ENCODE measurements at regions not wholly inside any gene's neighbourhood (a gene's known extent, or its start where the extent isn't known, plus 50 kb on each side); places are given as distances from the start of the nearest gene placed in this dataset.

DNA sequence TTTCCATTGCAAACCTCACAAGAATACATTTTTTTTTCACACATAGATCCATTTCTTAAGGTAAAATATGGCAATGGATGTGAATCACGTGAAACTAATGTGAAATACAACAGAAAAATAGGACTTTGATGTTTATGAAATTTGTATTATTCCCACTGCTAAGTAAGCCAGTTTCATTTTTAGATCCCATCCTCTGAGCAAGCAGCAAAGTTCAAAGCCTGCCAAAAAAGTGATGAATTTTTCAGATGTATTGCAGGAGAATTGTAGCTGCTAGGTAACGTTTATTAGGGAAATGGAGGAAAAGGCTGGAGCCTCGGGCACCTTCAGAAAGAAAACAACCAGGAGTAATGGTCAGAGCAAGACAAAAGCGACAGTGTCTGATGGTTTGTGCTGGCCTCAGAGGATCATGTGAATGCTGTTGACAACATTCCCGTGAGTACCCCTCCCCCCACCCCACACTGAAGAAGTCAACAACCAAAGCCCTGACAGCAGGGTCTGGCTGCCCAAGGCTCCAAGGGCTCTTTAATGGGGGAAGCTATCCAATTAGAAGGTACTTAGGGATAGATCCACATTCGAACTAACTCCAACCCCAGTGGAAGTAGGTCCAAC, 95.5 kb downstream of the OXGR1 start:
- H3K36me3 ChIP-seq (ENCODE audit: control insufficient read depth in 3 of 3, insufficient read depth in 2 of 3, low read depth in 1 of 3, low read length in 3 of 3) = no peaks in the 10 kb centered on the region
- no peak overlapping the region for H3K4me3 ChIP-seq (ENCODE audit: low read depth in 1 of 3, low read length in 3 of 3)
- DNase-seq (no peak), FAIRE-seq (no peak)
- no peak overlapping the region for H3K27ac ChIP-seq (ENCODE audit: low read depth in 1 of 3, low read length in 2 of 3)
- peaks cover 0 to 5% of the 10 kb centered on the region in 2 donors for H3K9me3 ChIP-seq (ENCODE audit: control insufficient read depth in 2 of 2, insufficient read depth in 1 of 2, low read depth in 1 of 2, low read length in 1 of 2)
- H3K4me1 ChIP-seq (ENCODE audit: control insufficient read depth in 3 of 3, insufficient read depth in 2 of 3, low read depth in 1 of 3, low read length in 2 of 3) = no peaks in the 10 kb centered on the region
- 63 to 80% (median 64%) methylated on average over 6 of the region's 6 CpGs for WGBS, 3 donors
- no peaks in the 10 kb centered on the region for H3K27me3 ChIP-seq (ENCODE audit: control insufficient read depth in 3 of 3, insufficient read depth in 3 of 3, low read length in 3 of 3)

DNA sequence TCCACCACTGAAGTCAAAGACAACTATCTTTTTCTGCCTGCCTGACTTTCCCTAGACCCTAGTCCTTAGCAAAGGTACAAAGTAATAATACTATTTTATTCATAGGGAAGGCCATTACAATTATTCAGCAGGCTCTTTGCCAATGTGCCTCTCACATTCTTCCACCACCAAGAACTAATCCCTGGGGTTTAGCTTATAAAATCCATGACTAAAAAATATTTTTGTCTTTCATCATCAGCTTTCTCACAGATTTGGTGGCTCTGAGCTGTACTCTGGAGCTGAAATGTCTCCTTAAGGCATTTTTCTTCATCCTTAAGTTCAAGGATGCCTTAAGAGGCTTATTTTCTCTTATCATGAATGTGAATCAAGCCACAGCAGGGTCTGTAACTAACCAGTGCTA, 96.1 kb downstream of the OXGR1 start:
- H3K4me1 ChIP-seq (ENCODE audit: control insufficient read depth in 3 of 3, insufficient read depth in 2 of 3, low read depth in 1 of 3, low read length in 2 of 3) = no peaks in the 10 kb centered on the region
- H3K9me3 ChIP-seq (ENCODE audit: control insufficient read depth in 2 of 2, insufficient read depth in 1 of 2, low read depth in 1 of 2, low read length in 1 of 2) = peaks cover 0 to 5% of the 10 kb centered on the region in 2 donors
- no peak overlapping the region for H3K4me3 ChIP-seq (ENCODE audit: low read depth in 1 of 3, low read length in 3 of 3)
- no peaks in the 10 kb centered on the region for H3K27me3 ChIP-seq (ENCODE audit: control insufficient read depth in 3 of 3, insufficient read depth in 3 of 3, low read length in 3 of 3)
- no peaks in the 10 kb centered on the region for H3K36me3 ChIP-seq (ENCODE audit: control insufficient read depth in 3 of 3, insufficient read depth in 2 of 3, low read depth in 1 of 3, low read length in 3 of 3)
- no peak overlapping the region for H3K27ac ChIP-seq (ENCODE audit: low read depth in 1 of 3, low read length in 2 of 3)
- FAIRE-seq (no peak), DNase-seq (no peak)
